Activated CD4-positive, alpha-beta T cell treated with anti-CD3 and anti-CD28 coated beads, Interleukin-2, amount 10 ng/mL, durations not matched to agents 24 days and 14 days (primary cell): ENCODE measurements at regions not wholly inside any gene's neighbourhood (a gene's known extent, or its start where the extent isn't known, plus 50 kb on each side); places are given as distances from the start of the nearest gene placed in this dataset.
"Not testable (repeated sequence)": the region's sequence is repeated elsewhere in the genome, so short reads cannot be mapped to it uniquely, and the experiment has no call there.

Source experiments
- DNase-seq: peaks from one replicate; pipeline ENCODE4 v3.0.0; 2022
- H3K27ac Mint-ChIP-seq: one replicate; pipeline ENCODE4 v1.8.0; 2022; ENCODE audit warnings: mild to moderate bottlenecking, mixed read lengths
- H3K27me3 Mint-ChIP-seq: one replicate; pipeline ENCODE4 v1.8.0; 2022; ENCODE audit warnings: mixed read lengths
- H3K36me3 Mint-ChIP-seq: one replicate; pipeline ENCODE4 v1.8.0; 2022; ENCODE audit warnings: low read depth, mild to moderate bottlenecking, mixed read lengths
- H3K4me1 Mint-ChIP-seq: one replicate; pipeline ENCODE4 v1.8.0; 2021; ENCODE audit warnings: mixed read lengths
- H3K4me3 Mint-ChIP-seq: one replicate; pipeline ENCODE4 v1.8.0; 2022; ENCODE audit warnings: mild to moderate bottlenecking, moderate library complexity, mixed read lengths
- H3K9me3 Mint-ChIP-seq: one replicate; pipeline ENCODE4 v1.8.0; 2021; ENCODE audit warnings: mixed read lengths
- intact Hi-C: fragments of 100-400 bp; cut with micrococcal nuclease; formaldehyde crosslinking; loops from one replicate; pipeline ENCODE4 v1.15.1; 2023

DNA sequence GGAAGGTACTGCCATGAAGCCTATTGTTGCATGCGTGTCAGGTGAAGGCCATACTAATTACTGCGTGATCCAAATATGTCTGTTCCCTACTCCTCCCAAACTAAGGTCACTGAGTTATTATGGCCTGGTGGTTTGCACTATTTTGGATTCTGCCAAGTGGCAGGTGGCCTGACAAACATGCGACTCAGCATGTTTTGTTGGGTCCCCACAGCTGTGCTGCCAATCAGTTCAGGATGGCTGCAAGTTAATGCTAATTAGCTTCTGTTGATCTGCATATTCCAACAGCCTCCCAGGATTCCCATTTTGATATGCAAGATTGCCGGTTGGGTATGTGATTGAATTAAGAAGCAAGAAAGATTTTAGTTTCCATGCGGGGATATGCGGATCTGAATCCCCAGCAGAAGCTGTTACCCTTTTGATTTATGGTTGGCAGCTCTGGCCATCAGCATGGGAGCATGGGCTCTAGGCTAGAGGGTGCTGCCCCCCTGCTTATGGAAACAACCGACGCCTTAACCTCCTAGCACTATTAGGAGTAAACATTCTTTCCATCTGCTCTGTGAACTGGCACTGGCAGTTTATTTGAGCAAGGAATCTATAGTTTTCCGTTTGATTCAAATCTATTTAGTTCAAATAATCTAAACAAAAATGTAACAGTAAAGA is 429.8 kb upstream of the C1orf87 start:
- no peak overlapping the region for H3K4me3 Mint-ChIP-seq
- no peaks in the 10 kb centered on the region for H3K9me3 Mint-ChIP-seq
- DNase-seq: no peak
- H3K36me3 Mint-ChIP-seq: no peaks in the 10 kb centered on the region
- intact Hi-C loops: no loop called here
- H3K27me3 Mint-ChIP-seq: no peaks in the 10 kb centered on the region
- H3K4me1 Mint-ChIP-seq: no peaks in the 10 kb centered on the region
- no peak overlapping the region for H3K27ac Mint-ChIP-seq

DNA sequence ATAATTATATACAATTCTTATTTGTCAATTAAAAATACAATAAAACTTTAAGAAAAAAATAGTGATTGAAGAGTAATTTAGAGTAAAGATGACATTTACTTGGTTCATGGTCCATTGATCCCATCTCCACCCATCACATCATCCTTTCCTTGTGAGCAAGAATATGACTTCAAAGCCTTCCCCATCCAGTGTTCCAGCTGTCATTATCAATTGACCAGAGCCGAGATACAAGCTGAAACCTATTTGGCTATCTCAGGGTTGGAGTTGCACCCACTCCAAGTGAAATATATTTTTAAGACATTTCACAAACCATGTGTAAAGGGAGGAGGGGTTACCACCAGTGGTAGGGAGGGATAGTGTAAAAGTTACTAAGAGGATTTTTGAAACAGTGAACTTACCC is 428.9 kb upstream of the C1orf87 start:
- Mint-ChIP-seq H3K27me3 (no peaks in the 10 kb centered on the region), H3K4me3 (no peak overlapping the region), H3K27ac (no peak overlapping the region), H3K9me3 (peaks cover 1% of the 10 kb centered on the region), H3K36me3 (no peaks in the 10 kb centered on the region), H3K4me1 (no peaks in the 10 kb centered on the region)
- intact Hi-C loops: no loop called here
- DNase-seq: no peak

DNA sequence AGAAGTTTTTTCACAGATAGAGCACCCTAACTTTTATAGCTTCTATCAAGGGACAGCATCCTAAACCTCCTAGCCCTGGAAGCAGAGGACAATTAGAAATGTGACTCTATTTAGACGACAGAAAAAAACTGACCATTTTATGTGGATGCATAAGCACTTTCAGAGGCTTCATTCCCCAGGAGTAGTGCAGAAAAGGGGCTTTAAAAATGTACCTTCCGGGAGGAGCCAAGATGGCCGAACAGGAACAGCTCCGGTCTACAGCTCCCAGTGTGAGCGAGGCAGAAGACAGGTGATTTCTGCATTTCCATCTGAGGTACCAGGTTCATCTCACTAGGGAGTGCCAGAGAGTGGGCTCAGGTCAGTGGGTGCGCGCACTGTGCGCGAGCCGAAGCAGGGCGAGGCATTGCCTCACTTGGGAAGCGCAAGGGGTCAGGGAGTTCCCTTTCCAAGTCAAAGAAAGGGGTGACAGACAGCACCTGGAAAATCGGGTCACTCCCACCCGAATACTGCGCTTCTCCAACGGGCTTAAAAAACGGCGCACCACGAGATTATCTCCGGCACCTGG is 416.4 kb upstream of the C1orf87 start:
- not testable (repeated sequence) for H3K27ac Mint-ChIP-seq

DNA sequence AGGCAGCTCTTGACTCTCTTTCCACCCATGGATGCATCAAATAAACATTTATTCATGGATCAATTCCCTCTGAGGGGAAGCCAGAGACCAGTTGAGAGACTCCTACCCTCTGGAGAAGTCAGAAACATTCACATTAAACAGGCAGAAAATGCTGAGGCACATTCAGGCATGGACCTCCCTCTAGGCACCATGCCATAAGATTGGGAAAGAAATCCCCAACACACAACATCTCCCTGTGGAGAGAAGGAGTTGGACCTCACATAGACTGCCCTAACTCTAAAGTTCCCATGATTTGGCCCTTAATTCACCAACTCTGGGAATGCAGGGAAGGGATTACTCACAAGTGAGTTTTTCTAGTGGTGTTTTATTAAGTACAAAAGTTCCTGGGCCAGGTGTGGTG is 415.3 kb upstream of the C1orf87 start:
- Mint-ChIP-seq H3K4me3 (no peak overlapping the region), H3K27me3 (no peaks in the 10 kb centered on the region), H3K27ac (no peak overlapping the region), H3K4me1 (no peaks in the 10 kb centered on the region), H3K9me3 (peaks cover 3% of the 10 kb centered on the region), H3K36me3 (no peaks in the 10 kb centered on the region)
- intact Hi-C loops: no loop called here
- DNase-seq: no peak

More for the DNA sequence above, 416.4 kb upstream of the C1orf87 start:
- DNase-seq, intact Hi-C loops, H3K36me3 Mint-ChIP-seq, H3K4me3 Mint-ChIP-seq, H3K4me1 Mint-ChIP-seq, H3K9me3 Mint-ChIP-seq, H3K27me3 Mint-ChIP-seq: not testable (repeated sequence)

DNA sequence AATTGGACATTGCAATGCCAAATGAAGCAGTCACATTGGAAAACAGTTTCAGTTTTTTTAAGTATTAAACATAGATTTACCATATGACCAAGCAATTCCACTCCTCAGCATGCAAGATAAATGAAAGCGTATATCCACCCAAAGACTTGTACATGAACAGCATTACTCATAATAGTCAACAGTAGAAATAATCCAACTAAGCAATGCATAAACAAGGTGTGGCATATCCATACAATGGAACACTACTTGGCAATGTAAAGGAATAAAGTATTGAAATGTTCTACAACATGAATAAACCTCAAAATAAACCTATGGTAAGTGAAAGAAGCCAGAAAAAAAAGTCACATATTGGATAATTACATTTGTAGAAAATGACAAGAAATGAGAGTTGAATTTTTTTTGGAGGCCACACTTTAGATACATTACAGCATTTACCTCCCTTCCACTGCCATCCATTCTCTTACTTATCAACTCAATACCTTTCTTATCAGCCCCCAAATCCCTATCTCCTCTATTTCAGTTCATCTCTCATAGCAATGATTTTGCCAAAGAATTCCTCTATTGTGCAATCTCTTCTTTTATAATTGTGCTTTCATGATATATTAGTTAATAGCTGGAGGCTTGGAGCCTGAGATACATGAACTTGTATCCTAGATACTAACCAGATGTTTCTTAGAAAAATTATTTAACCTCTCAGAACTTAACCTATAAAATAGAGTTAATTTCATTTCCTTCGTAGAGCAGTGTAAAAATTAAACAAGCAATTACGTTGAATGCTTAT is 414.2 kb upstream of the C1orf87 start:
- H3K4me1 Mint-ChIP-seq: no peaks in the 10 kb centered on the region
- no peaks in the 10 kb centered on the region for H3K36me3 Mint-ChIP-seq
- no peaks in the 10 kb centered on the region for H3K9me3 Mint-ChIP-seq
- no peaks in the 10 kb centered on the region for H3K27me3 Mint-ChIP-seq
- no peak overlapping the region for H3K4me3 Mint-ChIP-seq
- intact Hi-C loops: no loop called here
- H3K27ac Mint-ChIP-seq: no peak overlapping the region
- DNase-seq: no peak

DNA sequence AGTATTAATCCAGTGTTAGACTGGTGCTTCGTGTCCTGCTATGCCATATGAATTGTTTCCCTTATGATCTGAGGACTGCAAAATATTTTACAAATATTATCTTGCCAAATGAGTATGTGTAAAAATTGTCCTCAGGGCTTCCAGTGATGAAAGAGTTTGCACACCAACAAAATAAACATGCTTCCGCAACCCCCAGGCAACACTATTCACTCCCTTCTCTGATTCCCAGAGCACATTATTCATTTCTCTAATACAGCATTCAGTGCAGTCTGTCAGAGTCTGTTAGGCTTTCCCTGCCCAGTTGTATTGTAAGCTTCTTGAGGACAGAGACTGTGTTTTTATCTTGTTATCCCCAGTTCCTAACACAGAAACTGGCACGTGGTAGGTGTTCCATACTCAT is 409.9 kb upstream of the C1orf87 start:
- Mint-ChIP-seq H3K27me3 (no peaks in the 10 kb centered on the region), H3K9me3 (no peaks in the 10 kb centered on the region), H3K4me3 (no peak overlapping the region), H3K4me1 (no peaks in the 10 kb centered on the region), H3K27ac (no peak overlapping the region), H3K36me3 (no peaks in the 10 kb centered on the region)
- no peak for DNase-seq
- intact Hi-C loops: no loop called here

DNA sequence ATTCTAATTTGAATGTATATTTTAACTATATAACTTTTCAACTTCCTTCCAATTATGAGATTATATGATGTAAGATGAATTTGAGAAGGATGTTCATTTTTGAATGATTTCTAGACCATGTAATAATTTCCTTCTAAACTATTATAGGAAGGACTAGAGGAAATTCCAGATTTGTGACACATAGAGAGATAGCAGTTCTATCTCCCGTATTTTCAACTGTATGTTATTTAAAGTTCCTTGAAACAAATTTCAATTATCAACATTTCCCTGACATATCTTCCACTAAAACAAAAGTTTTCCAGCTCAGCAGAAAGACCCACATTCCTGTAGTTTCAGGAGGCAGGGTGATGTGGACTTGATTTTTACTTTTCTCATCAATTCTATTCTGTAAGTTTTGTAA is 396.7 kb upstream of the C1orf87 start:
- no peak overlapping the region for H3K4me3 Mint-ChIP-seq
- H3K36me3 Mint-ChIP-seq: no peaks in the 10 kb centered on the region
- H3K27me3 Mint-ChIP-seq: no peaks in the 10 kb centered on the region
- peaks cover 3% of the 10 kb centered on the region for H3K9me3 Mint-ChIP-seq
- DNase-seq: no peak
- no peak overlapping the region for H3K27ac Mint-ChIP-seq
- intact Hi-C loops: no loop called here
- no peaks in the 10 kb centered on the region for H3K4me1 Mint-ChIP-seq

DNA sequence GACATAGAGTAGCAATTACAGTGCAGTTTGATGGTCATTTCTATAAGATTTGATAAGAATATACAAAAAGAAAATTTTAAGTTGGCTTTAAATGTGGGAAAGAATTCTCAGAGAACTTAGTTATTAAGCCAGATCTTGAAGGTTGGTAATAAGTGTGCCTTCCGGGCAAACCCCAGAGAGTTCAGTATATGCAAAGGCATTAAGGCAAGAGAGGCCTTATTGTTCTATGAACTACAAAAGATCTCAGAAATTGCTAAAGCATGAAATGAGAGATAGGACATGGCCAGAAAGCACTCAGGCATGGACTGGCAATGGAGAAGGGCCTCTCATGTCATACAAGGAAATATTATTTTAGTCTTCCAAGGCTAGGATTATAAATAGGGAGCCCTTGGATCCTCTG is 390.2 kb upstream of the C1orf87 start:
- Mint-ChIP-seq H3K4me3 (no peak overlapping the region), H3K27ac (no peak overlapping the region), H3K36me3 (no peaks in the 10 kb centered on the region), H3K9me3 (no peaks in the 10 kb centered on the region), H3K27me3 (no peaks in the 10 kb centered on the region), H3K4me1 (no peaks in the 10 kb centered on the region)
- DNase-seq: no peak
- intact Hi-C loops: no loop called here

DNA sequence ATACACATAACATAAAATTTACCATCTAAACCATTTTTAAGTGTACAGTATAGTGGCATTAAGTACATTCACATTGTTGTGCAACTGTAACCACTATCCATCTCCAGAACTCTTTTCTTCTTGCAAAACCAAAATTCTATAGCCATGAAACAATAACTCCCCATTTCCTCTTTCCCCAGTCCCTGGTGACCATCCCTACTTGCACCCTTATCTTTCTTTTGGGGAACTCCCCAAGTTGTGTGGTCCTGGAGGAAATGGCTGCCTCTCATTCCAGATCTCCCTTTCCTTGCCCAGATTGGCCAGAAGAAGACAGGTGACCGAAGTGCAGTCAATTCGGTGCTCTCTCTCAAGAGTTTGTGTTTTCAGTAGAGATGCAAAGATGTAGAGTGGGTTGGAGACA is 389.6 kb upstream of the C1orf87 start:
- DNase-seq: no peak
- Mint-ChIP-seq H3K4me1 (no peaks in the 10 kb centered on the region), H3K4me3 (no peak overlapping the region), H3K9me3 (no peaks in the 10 kb centered on the region), H3K27me3 (no peaks in the 10 kb centered on the region), H3K27ac (no peak overlapping the region), H3K36me3 (no peaks in the 10 kb centered on the region)
- intact Hi-C loops: no loop called here

DNA sequence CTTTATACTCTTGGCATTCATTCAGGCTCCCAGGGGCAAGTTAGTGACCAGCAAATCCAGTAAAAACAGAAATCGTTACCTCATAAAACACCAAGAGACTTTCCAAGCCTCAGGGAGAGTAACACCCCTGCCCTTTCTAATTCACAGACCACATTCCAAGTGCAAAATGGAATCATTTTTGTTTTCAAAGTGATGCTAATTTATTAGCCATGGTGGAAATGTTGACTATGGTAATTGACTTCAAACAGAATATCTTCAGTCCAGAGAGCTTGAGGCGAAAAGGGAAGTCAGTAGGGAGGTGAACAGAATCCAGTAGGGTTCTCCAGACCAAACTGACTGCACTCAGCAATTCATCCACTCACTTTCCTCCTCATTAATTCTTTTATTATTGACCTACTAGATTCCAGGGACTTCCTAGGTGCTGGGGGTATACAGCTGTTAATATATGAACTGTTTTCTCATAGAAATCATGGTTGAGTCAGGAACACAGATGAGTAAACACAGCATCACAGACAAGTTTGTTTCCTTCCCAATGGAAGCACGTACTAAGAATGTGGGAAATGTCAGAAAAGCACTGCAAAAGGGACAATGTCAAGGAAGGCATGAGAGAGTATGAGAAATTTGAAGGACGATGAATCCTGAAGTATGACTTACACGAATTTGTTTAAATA is 388.5 kb upstream of the C1orf87 start:
- intact Hi-C loops: no loop called here
- no peaks in the 10 kb centered on the region for H3K27me3 Mint-ChIP-seq
- H3K9me3 Mint-ChIP-seq: no peaks in the 10 kb centered on the region
- H3K4me3 Mint-ChIP-seq: no peak overlapping the region
- no peak for DNase-seq
- no peak overlapping the region for H3K27ac Mint-ChIP-seq
- H3K36me3 Mint-ChIP-seq: no peaks in the 10 kb centered on the region
- H3K4me1 Mint-ChIP-seq: no peaks in the 10 kb centered on the region

DNA sequence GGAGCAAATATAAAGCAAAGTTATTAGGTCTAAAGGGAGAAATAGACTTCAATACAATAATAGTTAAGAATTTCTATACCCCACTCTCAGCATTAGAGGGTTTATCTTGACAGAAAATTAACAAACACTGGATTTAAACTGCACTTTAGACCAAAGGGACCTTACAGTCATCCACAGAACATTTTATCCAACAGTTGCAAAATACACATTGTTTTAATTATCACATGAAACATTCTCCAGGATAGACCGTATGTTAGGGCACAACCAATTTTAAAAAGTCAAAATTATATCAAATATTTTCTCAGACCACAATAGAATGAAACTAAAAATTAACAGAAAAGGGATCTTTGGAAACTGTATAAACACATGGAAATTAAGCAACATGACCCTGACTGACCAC is 384.5 kb upstream of the C1orf87 start:
- no peak for DNase-seq
- Mint-ChIP-seq H3K27ac (no peak overlapping the region), H3K27me3 (no peaks in the 10 kb centered on the region), H3K4me1 (no peaks in the 10 kb centered on the region), H3K36me3 (no peaks in the 10 kb centered on the region), H3K4me3 (no peak overlapping the region), H3K9me3 (no peaks in the 10 kb centered on the region)
- intact Hi-C loops: no loop called here

DNA sequence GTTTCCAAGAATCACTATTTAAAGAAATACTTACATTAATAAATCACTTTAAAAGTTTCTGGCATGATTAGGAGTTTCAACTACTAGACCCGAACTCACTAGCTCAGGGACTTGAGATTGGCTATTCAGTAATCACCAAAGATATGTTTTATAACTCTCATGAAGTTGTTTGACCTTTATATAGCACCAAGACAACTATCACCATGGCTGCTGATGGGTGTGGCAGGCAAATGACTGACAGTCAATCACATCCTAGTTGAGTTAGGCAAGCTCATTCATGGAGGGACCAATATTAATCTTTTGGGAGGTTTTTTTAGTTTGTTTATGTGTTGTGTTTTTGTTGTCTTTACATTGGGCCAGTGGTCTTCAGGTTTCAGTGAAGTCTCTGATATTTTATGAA is 376.3 kb upstream of the C1orf87 start:
- H3K9me3 Mint-ChIP-seq: no peaks in the 10 kb centered on the region
- H3K27me3 Mint-ChIP-seq: no peaks in the 10 kb centered on the region
- H3K4me1 Mint-ChIP-seq: no peaks in the 10 kb centered on the region
- no peak overlapping the region for H3K27ac Mint-ChIP-seq
- no peaks in the 10 kb centered on the region for H3K36me3 Mint-ChIP-seq
- no peak for DNase-seq
- intact Hi-C loops: no loop called here
- no peak overlapping the region for H3K4me3 Mint-ChIP-seq

DNA sequence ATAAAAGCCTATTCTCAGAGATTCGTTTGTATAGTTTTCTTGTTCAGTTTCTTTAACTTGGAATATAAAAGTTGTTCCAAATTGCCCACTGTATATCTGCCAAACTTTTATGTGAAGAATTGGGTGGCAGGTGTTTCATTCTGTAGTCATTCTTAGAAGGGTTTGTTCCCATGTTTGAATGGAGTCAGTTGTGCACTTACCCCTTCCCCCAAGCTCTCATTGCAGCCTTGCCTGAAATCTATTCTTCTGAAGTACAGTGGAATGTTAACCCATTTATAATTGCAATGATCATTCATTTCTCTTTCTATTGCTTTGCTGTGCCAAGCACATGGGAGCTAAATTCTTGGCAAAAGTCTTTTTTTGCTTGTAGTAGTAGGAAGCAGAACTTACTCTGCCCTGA is 375.3 kb upstream of the C1orf87 start:
- H3K4me3 Mint-ChIP-seq: no peak overlapping the region
- intact Hi-C loops: no loop called here
- no peak overlapping the region for H3K27ac Mint-ChIP-seq
- H3K4me1 Mint-ChIP-seq: no peaks in the 10 kb centered on the region
- H3K36me3 Mint-ChIP-seq: no peaks in the 10 kb centered on the region
- no peaks in the 10 kb centered on the region for H3K9me3 Mint-ChIP-seq
- DNase-seq: no peak
- H3K27me3 Mint-ChIP-seq: no peaks in the 10 kb centered on the region

DNA sequence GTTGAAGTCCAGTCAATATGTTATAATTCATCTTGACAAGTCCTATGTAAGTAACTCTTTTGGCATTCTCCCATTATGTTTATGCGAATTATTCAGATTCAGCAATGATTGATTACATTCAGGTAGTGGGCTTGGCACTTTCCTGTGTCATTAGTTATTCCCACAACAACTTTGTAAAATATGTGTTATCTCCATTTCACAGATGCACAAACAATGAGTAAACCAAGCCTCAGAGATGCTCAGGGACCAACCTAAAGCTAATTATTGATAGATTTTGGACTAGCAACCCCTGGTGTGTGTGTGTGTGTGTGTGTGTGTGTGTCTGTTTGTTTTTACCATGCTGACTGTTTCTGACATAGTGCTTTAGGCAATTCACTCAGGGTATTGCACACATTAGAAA is 371.1 kb upstream of the C1orf87 start:
- Mint-ChIP-seq H3K4me1 (no peaks in the 10 kb centered on the region), H3K4me3 (no peak overlapping the region), H3K27me3 (no peaks in the 10 kb centered on the region), H3K36me3 (no peaks in the 10 kb centered on the region), H3K9me3 (no peaks in the 10 kb centered on the region), H3K27ac (no peak overlapping the region)
- intact Hi-C loops: no loop called here
- no peak for DNase-seq
